ENCODE measurements at regions not wholly inside any gene's neighbourhood (a gene's known extent, or its start where the extent isn't known, plus 50 kb on each side); places are given as distances from the start of the nearest gene placed in this dataset.

DNA sequence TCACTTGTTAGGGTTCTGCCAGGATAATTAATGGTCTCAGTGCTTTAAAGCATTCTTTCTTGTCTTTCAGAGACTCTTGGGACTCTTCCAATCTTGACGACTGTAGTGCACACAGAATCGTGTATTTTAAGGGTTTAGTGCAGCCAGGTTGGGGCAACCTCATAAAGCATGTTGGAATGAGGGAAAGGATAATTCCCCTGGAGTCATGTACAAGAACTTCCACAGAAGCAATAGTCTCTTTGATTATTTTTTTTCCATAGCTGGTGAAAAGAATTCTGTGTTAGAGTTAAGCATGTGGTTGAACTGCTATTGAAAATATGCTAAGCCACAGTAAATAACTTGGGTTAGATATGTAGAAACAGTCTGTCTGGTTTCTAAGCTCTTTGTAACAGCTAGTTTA is 246.8 kb upstream of the DAAM1 start:
- Histone ChIP-seq H3K36me3 (ENCODE audit: insufficient read depth, low read length) (no peaks in the 10 kb centered on the region), H2AFZ (ENCODE audit: low read depth, low read length) (no peak overlapping the region), H3K9me3 (ENCODE audit: low read length) (no peaks in the 10 kb centered on the region), H3K27me3 (ENCODE audit: insufficient read depth, low read length) (no peaks in the 10 kb centered on the region), H3K4me1 (ENCODE audit: insufficient read depth, low read length) (peaks cover 10% of the 10 kb centered on the region), H3K4me3 (ENCODE audit: low read length) (no peak overlapping the region)

DNA sequence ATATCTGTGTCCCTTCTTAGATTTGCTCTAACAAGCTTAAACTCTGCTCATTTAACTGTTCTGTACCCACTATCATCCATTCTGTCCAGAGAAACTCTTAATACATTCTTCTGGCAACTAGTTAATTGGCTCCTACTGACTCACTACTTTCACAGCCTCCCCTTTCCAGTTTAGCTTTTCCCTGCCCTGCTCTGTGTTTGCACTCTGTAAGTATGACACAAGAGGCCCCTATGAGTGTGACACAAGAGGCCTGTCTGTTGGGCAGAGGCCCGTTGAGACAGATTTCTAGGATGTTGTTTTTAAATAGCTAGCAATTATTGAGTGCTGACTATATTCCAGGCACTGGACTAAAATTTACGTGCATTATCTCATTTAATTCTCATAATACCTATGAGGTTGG is 246.0 kb upstream of the DAAM1 start:
- Histone ChIP-seq H2AFZ (ENCODE audit: low read depth, low read length) (no peak overlapping the region), H3K36me3 (ENCODE audit: insufficient read depth, low read length) (no peaks in the 10 kb centered on the region), H3K9me3 (ENCODE audit: low read length) (no peaks in the 10 kb centered on the region), H3K4me1 (ENCODE audit: insufficient read depth, low read length) (peaks cover 12% of the 10 kb centered on the region), H3K4me3 (ENCODE audit: low read length) (no peak overlapping the region), H3K27me3 (ENCODE audit: insufficient read depth, low read length) (no peaks in the 10 kb centered on the region)

DNA sequence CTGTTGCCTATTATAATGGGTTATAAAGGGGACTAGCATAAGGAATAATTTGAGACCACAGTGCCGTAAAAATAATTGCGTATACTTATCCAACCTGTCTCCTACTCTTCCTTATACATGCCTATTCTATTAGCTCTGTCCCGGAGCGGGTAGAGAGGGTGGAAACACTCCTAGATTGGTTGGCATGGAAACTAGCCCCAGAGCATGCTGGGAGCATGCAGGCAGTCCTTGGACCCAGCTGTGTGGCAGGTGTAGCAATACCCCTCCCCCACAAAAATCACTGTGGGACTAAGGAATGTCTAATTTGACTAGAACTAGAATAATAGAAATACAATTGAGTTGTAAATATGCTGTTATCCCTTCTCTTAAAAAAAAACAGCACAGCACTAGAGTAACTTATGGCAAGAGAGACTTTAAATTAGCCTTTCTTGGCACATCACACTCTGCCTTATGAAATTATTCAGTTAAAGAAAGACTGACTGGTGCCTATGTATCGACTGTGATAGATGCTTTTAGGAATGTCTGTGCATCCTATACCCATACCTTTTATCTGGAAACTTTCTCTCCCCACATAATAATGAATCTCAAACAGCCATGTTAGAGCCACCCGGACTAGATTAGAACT is 244.0 kb upstream of the DAAM1 start:
- no peaks in the 10 kb centered on the region for H3K36me3 ChIP-seq (ENCODE audit: insufficient read depth, low read length)
- H3K4me3 ChIP-seq (ENCODE audit: low read length), result no peak overlapping the region
- H3K27me3 ChIP-seq (ENCODE audit: insufficient read depth, low read length), result no peaks in the 10 kb centered on the region
- peak overlapping the region; percentile 66 for H2AFZ ChIP-seq (ENCODE audit: low read depth, low read length)
- H3K9me3 ChIP-seq (ENCODE audit: low read length), result no peaks in the 10 kb centered on the region
- peaks cover 24% of the 10 kb centered on the region for H3K4me1 ChIP-seq (ENCODE audit: insufficient read depth, low read length)

DNA sequence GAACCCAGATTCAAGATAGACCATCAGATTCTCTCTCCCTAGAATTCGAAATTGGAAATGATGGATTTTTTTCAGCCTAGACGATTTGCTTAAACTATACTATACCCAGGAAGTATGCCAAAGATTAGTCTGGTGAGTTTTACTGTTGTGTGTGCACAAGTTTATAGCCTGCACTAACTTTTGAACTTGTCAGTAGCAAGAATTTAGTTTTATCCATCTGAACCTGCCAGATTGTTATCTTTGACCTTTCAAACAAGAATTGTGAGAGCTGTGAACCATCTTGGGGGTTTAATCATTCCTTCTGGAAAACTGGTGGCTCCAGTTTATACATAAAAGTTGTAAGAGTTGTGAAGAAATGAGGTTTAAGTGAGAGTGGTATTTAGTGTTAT is 243.5 kb upstream of the DAAM1 start:
- no peaks in the 10 kb centered on the region for H3K27me3 ChIP-seq (ENCODE audit: insufficient read depth, low read length)
- H3K9me3 ChIP-seq (ENCODE audit: low read length), result no peaks in the 10 kb centered on the region
- H3K4me1 ChIP-seq (ENCODE audit: insufficient read depth, low read length), result peaks cover 24% of the 10 kb centered on the region
- H2AFZ ChIP-seq (ENCODE audit: low read depth, low read length), result no peak overlapping the region
- no peaks in the 10 kb centered on the region for H3K36me3 ChIP-seq (ENCODE audit: insufficient read depth, low read length)
- H3K4me3 ChIP-seq (ENCODE audit: low read length), result no peak overlapping the region

DNA sequence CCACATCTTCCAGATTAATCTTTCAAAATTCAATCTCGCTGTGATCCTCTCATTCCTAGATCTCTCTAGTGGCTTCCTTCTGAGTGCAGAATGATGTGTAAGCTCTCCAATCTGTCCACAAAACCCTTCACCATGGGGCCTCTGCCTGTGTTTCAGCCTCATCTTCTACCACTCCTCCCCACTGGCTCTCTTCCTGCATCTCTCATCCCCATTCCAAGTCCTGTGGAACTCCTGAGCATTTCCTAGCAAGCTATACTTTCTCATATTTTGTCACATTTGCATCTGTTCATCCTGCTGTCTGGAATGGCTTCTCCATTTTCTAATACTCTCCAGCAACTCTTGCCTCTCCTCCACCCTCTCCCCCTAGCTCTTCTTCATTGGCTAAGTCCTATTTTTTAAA is 242.0 kb upstream of the DAAM1 start:
- H3K36me3 ChIP-seq (ENCODE audit: insufficient read depth, low read length), result no peaks in the 10 kb centered on the region
- no peaks in the 10 kb centered on the region for H3K9me3 ChIP-seq (ENCODE audit: low read length)
- no peak overlapping the region for H2AFZ ChIP-seq (ENCODE audit: low read depth, low read length)
- H3K27me3 ChIP-seq (ENCODE audit: insufficient read depth, low read length), result no peaks in the 10 kb centered on the region
- H3K4me3 ChIP-seq (ENCODE audit: low read length), result no peak overlapping the region
- peaks cover 24% of the 10 kb centered on the region for H3K4me1 ChIP-seq (ENCODE audit: insufficient read depth, low read length)

DNA sequence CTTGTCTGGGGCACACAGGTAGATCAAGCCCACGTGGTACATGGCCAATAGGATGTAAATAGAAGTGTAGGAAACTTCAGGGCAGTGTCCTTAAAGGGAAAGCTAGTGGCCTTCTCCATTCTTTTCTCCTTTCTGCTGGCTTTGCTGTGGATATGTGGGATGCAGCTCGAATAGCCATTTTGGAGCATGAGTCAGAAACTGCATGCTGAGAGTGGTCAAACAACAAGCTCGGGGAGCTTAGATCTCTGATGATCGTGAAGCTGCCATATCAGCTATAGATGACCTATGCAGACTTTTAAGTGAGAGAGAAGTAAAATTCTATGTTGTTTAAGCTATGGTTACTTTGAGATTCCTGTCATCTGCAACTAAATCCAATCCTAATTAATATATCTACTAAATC is 241.3 kb upstream of the DAAM1 start:
- Histone ChIP-seq H3K4me3 (ENCODE audit: low read length) (no peak overlapping the region), H2AFZ (ENCODE audit: low read depth, low read length) (no peak overlapping the region), H3K36me3 (ENCODE audit: insufficient read depth, low read length) (no peaks in the 10 kb centered on the region), H3K9me3 (ENCODE audit: low read length) (no peaks in the 10 kb centered on the region), H3K4me1 (ENCODE audit: insufficient read depth, low read length) (peaks cover 24% of the 10 kb centered on the region), H3K27me3 (ENCODE audit: insufficient read depth, low read length) (no peaks in the 10 kb centered on the region)

DNA sequence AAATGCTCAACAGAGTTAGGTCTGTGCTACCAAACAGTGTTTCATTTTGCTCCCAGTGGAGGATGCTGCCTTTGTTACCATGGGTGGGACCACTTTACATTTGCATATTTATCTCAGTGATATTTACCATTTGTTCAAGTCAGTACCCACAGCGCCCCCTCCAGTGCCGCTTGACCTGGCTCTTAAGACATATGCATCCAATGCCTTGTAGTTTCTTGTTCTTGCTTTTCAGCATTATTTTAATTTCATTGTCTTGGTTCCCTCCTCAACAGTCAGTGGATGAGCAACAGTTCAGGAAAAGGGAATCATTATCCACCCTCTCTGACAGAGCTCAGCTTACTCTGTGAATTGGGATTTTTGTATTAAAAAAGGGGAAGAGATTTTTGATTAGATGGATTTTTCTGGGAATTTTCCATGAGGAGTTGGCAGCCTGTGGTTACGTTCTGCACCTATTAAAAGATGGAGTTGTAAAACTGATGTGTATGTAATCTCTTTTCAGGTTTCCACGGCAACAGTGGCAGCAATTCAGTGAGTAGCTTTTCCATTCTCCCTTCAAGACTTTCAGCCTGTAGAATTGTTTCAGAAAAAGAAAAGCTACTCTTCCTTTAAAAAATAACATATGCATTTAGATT is 240.5 kb upstream of the DAAM1 start:
- no peaks in the 10 kb centered on the region for H3K27me3 ChIP-seq (ENCODE audit: insufficient read depth, low read length)
- no peaks in the 10 kb centered on the region for H3K9me3 ChIP-seq (ENCODE audit: low read length)
- H2AFZ ChIP-seq (ENCODE audit: low read depth, low read length), result peak overlapping the region; percentile 51
- H3K4me3 ChIP-seq (ENCODE audit: low read length), result no peak overlapping the region
- peaks cover 24% of the 10 kb centered on the region for H3K4me1 ChIP-seq (ENCODE audit: insufficient read depth, low read length)
- H3K36me3 ChIP-seq (ENCODE audit: insufficient read depth, low read length), result no peaks in the 10 kb centered on the region

DNA sequence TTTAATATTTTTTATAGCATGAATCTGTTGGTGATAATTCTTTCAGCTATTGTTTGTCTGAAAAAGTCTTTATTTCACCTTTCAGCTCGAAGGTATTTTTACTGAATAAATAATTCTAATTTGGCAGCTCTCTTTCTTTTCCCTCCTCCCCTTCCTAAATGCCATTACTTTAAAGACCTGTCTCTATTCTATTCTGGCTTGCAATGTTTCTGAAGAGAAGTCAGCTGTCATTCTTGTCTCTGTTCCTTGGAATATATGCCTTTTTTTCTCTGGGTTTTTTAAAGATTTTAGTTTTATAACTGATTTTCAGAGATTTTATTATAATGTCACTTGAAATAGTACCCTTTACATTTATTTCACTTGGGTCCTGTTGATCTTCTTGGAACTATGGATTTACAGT is 237.9 kb upstream of the DAAM1 start:
- no peaks in the 10 kb centered on the region for H3K36me3 ChIP-seq (ENCODE audit: insufficient read depth, low read length)
- no peaks in the 10 kb centered on the region for H3K27me3 ChIP-seq (ENCODE audit: insufficient read depth, low read length)
- H2AFZ ChIP-seq (ENCODE audit: low read depth, low read length), result no peak overlapping the region
- H3K9me3 ChIP-seq (ENCODE audit: low read length), result no peaks in the 10 kb centered on the region
- H3K4me1 ChIP-seq (ENCODE audit: insufficient read depth, low read length), result peaks cover 14% of the 10 kb centered on the region
- no peak overlapping the region for H3K4me3 ChIP-seq (ENCODE audit: low read length)

DNA sequence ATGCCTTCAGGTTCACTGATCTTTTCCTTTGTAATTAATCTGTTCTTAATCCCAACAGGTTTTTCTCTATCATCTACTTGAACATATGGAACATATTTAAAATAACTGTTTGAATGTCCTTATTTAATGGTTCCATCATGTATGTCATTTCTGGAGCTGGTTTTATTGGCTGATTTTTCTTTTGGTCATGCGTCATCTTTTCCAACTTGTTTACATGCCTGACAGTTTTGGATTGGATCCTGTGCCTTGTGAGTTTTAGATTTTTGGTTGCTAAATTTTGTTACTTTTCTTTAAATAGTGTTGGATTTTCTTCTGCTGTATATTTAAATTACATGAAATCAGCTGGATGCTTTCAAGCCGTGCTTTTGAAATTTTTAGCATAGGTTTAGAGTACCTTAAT is 237.3 kb upstream of the DAAM1 start:
- Histone ChIP-seq H3K36me3 (ENCODE audit: insufficient read depth, low read length) (no peaks in the 10 kb centered on the region), H3K4me1 (ENCODE audit: insufficient read depth, low read length) (peaks cover 14% of the 10 kb centered on the region), H3K27me3 (ENCODE audit: insufficient read depth, low read length) (no peaks in the 10 kb centered on the region), H3K9me3 (ENCODE audit: low read length) (no peaks in the 10 kb centered on the region), H2AFZ (ENCODE audit: low read depth, low read length) (no peak overlapping the region), H3K4me3 (ENCODE audit: low read length) (no peak overlapping the region)

DNA sequence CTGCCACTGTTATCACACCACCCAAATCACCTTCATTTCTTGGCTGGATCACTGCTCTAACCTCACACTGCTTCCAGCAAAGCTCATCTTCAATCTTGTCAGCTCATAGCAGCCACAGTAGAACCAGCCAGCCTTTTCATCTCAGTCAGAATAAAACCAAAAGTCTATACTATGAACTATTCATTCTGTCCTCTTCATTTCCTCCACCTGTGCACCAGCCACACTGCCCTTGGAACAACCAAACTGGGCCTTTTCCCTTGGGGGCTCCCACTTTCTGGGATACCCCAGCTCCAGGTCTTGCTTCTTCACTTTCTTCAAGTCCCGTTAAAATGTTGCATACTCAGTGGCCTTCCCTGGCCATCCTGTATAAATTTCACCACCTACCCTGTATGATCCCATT is 234.4 kb upstream of the DAAM1 start:
- Histone ChIP-seq H3K4me3 (ENCODE audit: low read length) (no peak overlapping the region), H3K9me3 (ENCODE audit: low read length) (no peaks in the 10 kb centered on the region)

DNA sequence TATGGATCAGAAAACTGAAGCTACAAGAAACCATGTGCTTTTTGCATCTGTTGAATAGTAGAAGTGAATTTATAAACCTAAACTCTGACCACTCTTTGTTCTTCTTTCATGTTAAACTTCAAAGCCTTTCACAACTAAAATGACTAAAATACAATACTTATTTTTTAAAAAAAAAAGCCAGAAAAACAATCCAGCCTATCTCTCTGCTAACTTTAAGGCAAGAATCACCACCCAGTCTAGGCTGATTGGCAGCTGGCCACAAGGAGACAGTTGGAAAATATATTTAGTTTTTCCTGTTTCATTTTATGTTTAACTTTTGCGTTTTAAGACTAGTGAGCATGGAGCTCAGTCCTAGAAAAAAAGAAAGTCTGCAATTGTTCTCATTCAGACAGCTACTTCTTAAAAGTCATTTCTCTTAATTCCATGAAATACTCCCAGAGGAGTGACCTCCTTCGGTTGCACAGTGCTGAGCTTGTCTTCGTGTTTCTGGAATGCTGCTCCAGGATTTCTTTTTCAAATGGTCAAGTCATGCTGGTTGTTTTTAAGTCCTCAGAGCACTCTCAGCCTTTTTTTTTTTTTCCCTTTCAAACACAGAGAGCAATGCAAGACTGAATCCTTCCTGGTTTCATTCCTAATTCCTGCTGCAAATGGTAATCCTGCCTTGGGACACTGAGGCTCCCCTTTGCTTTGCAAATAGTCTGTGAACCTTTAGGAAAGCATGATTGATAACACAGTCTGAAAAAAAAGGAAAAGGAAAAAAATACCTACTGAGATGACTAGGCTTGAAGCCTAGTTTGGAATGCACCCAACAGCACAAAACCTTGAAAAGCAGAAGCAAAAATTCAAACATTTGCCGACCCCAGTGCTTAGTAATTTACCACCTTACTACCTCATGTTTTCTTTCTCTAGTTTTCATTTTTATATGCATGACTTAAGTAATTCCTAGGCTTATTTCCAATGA is 233.3 kb upstream of the DAAM1 start:
- Histone ChIP-seq H3K4me1 (ENCODE audit: insufficient read depth, low read length) (no peaks in the 10 kb centered on the region), H3K36me3 (ENCODE audit: insufficient read depth, low read length) (no peaks in the 10 kb centered on the region), H3K9me3 (ENCODE audit: low read length) (no peaks in the 10 kb centered on the region), H3K4me3 (ENCODE audit: low read length) (no peak overlapping the region), H3K27me3 (ENCODE audit: insufficient read depth, low read length) (no peaks in the 10 kb centered on the region), H2AFZ (ENCODE audit: low read depth, low read length) (no peak overlapping the region)

More for the DNA sequence above, 234.4 kb upstream of the DAAM1 start:
- Histone ChIP-seq H3K4me1 (ENCODE audit: insufficient read depth, low read length) (no peaks in the 10 kb centered on the region), H3K27me3 (ENCODE audit: insufficient read depth, low read length) (no peaks in the 10 kb centered on the region), H3K36me3 (ENCODE audit: insufficient read depth, low read length) (no peaks in the 10 kb centered on the region), H2AFZ (ENCODE audit: low read depth, low read length) (no peak overlapping the region)

DNA sequence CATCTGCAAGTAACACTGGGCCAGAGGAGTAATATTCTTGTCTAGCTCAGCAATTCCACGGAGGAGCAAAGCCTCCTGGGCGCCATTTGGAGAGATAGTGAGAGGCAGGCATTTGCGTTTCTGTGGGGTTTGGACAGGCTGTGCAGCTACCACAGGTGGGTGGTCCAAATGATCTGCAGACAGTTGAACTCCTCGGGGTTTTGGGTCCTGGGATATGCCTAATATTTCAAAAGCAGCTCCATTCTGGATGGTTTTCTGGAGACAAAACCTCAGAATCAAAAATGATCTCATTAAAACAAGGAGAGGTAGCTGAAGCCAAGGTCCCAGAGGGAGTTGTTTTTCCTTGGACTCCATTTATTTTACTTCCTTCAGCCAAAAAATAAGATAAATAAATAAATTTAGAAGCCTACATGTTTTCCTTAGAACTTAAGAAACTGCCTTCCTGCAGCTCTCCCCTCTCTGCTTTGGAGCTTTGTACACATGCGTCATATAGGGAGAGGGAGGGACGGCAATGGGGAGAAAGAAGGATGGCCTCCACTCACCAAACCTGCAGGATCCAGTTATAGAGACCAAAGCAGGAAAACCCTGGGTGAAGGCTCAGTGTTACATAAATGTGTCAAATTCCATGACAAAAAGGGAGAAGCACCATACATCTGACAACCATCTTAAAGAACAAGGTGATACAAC is 227.3 kb upstream of the DAAM1 start:
- Histone ChIP-seq H3K27me3 (ENCODE audit: insufficient read depth, low read length) (no peaks in the 10 kb centered on the region), H3K4me3 (ENCODE audit: low read length) (no peak overlapping the region), H3K36me3 (ENCODE audit: insufficient read depth, low read length) (no peaks in the 10 kb centered on the region), H3K9me3 (ENCODE audit: low read length) (no peaks in the 10 kb centered on the region), H2AFZ (ENCODE audit: low read depth, low read length) (no peak overlapping the region), H3K4me1 (ENCODE audit: insufficient read depth, low read length) (no peaks in the 10 kb centered on the region)

All from neuron (in vitro differentiated cells).